Brain microvascular endothelial cell (primary cell): ENCODE measurements at regions not wholly inside any gene's neighbourhood (a gene's known extent, or its start where the extent isn't known, plus 50 kb on each side); places are given as distances from the start of the nearest gene placed in this dataset.

Source experiments
- DNase-seq: peaks from one replicate; pipeline ENCODE4 v3.0.0-alpha.2; 2020
- H3K27ac ChIP-seq: fragments of 250-450 bp; sonication (Bioruptor Pico); 2 replicates; pipeline ENCODE4 v1.5.1; 2020; ENCODE audit warnings: mild to moderate bottlenecking, moderate library complexity
- H3K27me3 ChIP-seq: fragments of 250-450 bp; sonication (Bioruptor Pico); replicated peaks from 2 replicates; pipeline ENCODE4 v1.5.1; 2020; ENCODE audit warnings: mild to moderate bottlenecking
- H3K36me3 ChIP-seq: fragments of 250-450 bp; sonication (Bioruptor Pico); replicated peaks from 2 replicates; pipeline ENCODE4 v1.5.1; 2020; ENCODE audit warnings: mild to moderate bottlenecking
- H3K4me3 ChIP-seq: 2 replicates; pipeline ENCODE4 v1.5.1; 2011; ENCODE audit warnings: low read depth, mild to moderate bottlenecking, control low read depth, low read length, moderate library complexity
- in situ Hi-C: cut with HindIII; loops from 2 replicates; pipeline ENCODE4 v1.10.0; 2017; ENCODE audit warnings: low sequenced_read_pairs, low pct_ligation_motif_present
- TF ChIP-seq, protein P1 (sequence below): IDR thresholded peaks from 2 replicates; pipeline ENCODE4 v1.5.1; 2011; ENCODE audit warnings: low read depth, mild to moderate bottlenecking, moderate library complexity, low read length, control low read depth, inconsistent platforms; ENCODE audit errors: missing control alignments

DNA sequence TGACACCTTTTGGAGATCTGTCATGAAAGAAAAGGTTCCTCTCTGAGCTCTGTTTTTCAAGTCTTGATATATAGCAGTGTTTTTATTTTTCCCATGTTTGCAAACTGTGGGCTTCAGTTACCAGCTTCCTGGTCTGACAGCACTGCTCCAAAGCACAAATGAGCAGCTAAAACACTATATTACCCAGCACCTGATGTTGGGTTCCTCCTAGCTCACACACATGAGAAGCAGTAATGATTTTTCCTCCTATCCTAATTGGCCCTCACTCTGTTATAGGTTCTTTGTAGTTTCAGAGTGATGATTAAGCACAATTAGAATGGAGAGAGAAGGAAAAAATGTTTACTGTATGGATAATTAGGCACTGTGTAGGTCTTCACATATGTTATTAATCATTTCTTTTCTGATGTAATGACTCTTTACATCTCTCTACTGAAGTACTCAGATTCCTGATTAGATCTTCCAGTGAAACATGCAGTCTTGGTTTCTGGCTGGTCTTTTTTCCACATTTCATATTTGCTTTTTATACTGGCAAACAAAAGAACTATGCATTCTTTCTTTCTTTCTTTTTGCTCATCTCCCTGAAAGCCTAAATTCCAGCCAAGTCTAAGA, 939.7 kb downstream of the NSUN3 start:
- in situ Hi-C loops, result no loop called here
- TF ChIP-seq, protein P1, sequence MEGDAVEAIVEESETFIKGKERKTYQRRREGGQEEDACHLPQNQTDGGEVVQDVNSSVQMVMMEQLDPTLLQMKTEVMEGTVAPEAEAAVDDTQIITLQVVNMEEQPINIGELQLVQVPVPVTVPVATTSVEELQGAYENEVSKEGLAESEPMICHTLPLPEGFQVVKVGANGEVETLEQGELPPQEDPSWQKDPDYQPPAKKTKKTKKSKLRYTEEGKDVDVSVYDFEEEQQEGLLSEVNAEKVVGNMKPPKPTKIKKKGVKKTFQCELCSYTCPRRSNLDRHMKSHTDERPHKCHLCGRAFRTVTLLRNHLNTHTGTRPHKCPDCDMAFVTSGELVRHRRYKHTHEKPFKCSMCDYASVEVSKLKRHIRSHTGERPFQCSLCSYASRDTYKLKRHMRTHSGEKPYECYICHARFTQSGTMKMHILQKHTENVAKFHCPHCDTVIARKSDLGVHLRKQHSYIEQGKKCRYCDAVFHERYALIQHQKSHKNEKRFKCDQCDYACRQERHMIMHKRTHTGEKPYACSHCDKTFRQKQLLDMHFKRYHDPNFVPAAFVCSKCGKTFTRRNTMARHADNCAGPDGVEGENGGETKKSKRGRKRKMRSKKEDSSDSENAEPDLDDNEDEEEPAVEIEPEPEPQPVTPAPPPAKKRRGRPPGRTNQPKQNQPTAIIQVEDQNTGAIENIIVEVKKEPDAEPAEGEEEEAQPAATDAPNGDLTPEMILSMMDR, result no peak
- no peak for DNase-seq
- no peak overlapping the region for H3K27ac ChIP-seq
- no peaks in the 10 kb centered on the region for H3K27me3 ChIP-seq
- no peaks in the 10 kb centered on the region for H3K36me3 ChIP-seq
- no peak overlapping the region for H3K4me3 ChIP-seq

DNA sequence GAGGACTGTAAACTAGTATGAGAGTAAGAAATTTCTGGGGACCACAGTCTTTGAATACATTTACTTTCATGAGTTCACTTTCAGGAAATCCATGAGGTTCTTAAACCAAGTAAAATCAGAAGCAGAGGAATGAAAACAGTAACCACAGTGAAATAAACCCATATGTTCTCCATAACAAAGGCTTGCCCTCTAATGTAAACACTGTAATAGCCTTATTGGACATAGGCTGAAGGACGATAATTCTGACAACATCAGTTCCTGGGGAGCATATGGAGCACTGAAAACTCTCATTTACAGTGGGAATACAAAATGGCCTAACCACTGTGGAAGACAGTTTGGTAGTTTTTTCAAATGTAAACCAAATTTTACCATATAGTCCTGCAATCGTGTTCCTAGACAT, 965.8 kb downstream of the NSUN3 start:
- no peak for DNase-seq
- H3K27me3 ChIP-seq, result no peaks in the 10 kb centered on the region
- no peaks in the 10 kb centered on the region for H3K36me3 ChIP-seq
- H3K4me3 ChIP-seq, result no peak overlapping the region
- in situ Hi-C loops, result no loop called here
- H3K27ac ChIP-seq, result no peak overlapping the region
- TF ChIP-seq, protein P1, result no peak

DNA sequence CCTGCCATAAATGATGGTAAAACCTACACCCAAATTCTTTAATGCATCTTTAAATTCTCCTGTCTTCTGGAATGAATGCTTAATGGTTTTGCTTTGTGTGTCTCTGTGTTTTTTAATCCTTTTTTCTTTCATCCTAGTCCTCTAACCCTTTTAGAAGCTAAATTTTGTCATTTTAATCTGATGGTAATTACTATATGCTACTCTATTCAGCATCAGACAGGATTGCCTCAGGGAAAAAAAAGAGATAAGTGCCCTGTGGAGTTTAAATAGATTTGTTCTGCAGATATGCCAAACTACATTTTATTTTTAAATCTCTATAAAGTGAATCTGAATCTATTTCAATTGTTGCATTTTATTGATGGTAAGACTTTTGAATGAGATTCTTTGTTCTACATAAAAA, 966.8 kb downstream of the NSUN3 start:
- Histone ChIP-seq H3K27me3 (no peaks in the 10 kb centered on the region), H3K4me3 (no peak overlapping the region), H3K36me3 (no peaks in the 10 kb centered on the region), H3K27ac (no peak overlapping the region)
- TF ChIP-seq, protein P1, result no peak
- no peak for DNase-seq
- in situ Hi-C loops, result no loop called here

DNA sequence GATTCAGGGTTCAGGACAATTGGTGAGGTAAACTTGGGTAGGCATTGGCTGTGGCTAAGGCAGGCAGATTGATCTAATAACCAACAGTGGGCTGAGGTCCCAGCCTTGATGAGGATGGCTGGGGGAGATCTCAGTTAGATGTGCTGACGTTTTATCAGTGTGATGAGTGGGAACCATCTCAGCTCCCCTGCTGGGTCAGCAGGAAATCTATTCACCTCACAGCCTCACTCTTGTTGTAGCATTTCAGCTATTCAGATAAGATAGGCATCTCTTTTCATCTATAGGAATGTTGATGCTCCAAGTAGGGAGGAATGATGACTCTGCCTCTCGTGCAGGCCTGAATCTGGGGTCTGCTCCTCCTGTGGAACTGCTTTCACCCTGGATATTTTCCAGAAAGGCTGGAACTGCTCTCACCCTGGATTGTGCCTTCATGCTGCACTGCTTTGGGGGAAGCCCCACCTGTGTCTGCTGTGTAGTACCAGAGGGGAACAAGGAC, 973.7 kb downstream of the NSUN3 start:
- Histone ChIP-seq H3K36me3 (no peaks in the 10 kb centered on the region), H3K27ac (no peak overlapping the region), H3K4me3 (no peak overlapping the region), H3K27me3 (no peaks in the 10 kb centered on the region)
- in situ Hi-C loops, result no loop called here
- DNase-seq, result no peak
- TF ChIP-seq, protein P1, result no peak

DNA sequence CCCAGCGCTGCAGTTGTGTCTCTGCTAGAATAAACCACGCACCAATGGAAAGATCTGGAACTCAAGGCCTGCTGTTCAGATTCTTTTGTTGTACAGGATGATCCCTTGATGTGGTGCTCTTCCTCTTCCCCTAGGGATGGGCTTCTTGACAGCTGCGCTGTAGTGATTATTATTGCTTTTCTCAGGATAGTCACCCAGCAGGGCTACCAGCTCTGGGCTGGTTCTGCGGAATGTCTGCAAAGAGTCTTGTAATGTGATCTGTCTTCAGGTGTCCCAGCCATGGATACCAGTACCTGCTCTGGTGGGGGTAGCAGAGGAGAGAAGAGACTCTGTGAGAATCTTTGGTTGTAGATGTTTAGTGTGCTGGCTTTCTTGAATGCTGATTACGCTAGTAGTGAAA, 974.2 kb downstream of the NSUN3 start:
- Histone ChIP-seq H3K4me3 (no peak overlapping the region), H3K36me3 (no peaks in the 10 kb centered on the region), H3K27me3 (no peaks in the 10 kb centered on the region), H3K27ac (no peak overlapping the region)
- no peak for DNase-seq
- in situ Hi-C loops, result no loop called here
- TF ChIP-seq, protein P1, result no peak

DNA sequence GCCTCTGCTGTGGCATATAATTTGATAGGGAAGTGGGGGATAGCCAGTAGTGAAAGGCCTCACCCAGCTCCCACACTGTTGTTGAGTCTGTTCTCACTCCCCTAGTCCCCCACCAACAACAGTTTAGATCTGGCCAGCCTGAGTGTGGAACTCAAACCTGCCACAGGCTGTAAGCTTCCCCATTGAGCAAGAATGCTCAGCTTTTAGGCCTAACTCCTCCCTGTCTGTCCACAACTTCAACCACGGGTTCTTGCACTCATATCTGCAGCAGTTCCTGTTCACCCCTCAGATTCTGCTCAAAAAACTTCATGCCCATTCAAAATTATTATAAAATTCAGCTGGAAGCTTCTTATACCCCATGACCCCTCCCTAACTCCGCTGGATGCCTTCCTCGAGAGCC, 975.1 kb downstream of the NSUN3 start:
- TF ChIP-seq, protein P1, result no peak
- in situ Hi-C loops, result no loop called here
- Histone ChIP-seq H3K36me3 (no peaks in the 10 kb centered on the region), H3K27ac (no peak overlapping the region), H3K4me3 (no peak overlapping the region), H3K27me3 (no peaks in the 10 kb centered on the region)
- DNase-seq, result no peak
